Stimulated activated effector memory CD8-positive, alpha-beta T cell treated with anti-CD3 and anti-CD28 coated beads, Interleukin-12 subunit alpha, Interleukin-12 subunit beta, amount 100 ng/mL, for 72 hours (primary cell): ENCODE measurements at regions not wholly inside any gene's neighbourhood (a gene's known extent, or its start where the extent isn't known, plus 50 kb on each side); places are given as distances from the start of the nearest gene placed in this dataset.

Source experiments
- ATAC-seq: fragments of 150-1000 bp; cut with Tn5 transposase; 2 replicates; pipeline ENCODE4 v1.10.0; 2021
- DNase-seq, 2 donors: peaks; one replicate each; pipeline ENCODE4 v3.0.0; 2021 to 2022; ENCODE audit warnings: low spot score in 2 of 2
- H3K27ac Mint-ChIP-seq: one replicate; pipeline ENCODE4 v1.8.0; 2022; ENCODE audit warnings: mild to moderate bottlenecking, mixed read lengths
- H3K36me3 Mint-ChIP-seq: one replicate; pipeline ENCODE4 v1.8.0; 2022; ENCODE audit warnings: mild to moderate bottlenecking, mixed read lengths
- H3K4me1 Mint-ChIP-seq: one replicate; pipeline ENCODE4 v1.8.0; 2022; ENCODE audit warnings: mixed read lengths
- H3K4me3 Mint-ChIP-seq: one replicate; pipeline ENCODE4 v1.8.0; 2022; ENCODE audit warnings: mild to moderate bottlenecking, mixed read lengths
- H3K9me3 Mint-ChIP-seq: one replicate; pipeline ENCODE4 v1.8.0; 2022; ENCODE audit warnings: mixed read lengths

DNA sequence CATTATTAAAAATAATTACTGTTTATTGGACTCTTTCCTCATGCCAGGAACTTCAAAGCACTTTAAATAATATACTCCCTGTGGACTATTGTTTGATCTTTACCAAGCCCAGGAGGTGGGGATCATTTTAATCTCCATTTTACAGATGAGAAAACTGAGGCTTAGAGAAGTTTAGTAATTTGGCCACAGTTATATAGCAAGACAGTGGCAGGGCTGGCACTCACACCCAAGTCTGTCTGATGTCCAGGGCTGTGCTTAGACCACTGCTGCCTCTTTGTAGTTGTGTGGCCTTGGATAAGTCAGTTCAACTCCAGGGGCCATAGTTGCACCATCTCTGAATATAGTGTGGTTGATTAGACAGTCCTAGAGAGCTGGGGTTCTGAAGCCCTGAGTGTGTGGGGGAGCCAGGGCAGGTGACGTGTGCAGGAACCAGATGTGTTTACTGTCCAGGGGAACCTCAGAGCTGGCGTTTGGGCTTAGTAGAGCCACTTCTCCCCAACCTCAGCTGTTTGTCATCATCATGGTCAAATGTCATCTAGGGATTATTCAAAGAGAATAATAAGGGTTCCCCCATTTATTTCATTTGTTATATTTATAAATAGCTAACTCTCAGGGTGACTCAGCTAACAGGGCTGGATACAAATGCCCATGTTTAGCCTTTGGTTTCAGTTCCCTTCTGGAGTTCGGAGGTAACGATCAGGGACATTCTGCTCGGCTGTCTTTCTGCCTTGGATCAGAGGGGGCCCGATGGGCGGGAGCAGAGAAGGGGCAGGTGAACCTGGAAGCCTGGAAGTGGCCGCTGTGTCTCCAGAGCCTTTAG is 68.0 kb downstream of the BOLA3 start:
- Mint-ChIP-seq H3K36me3 (peaks cover 66% of the 10 kb centered on the region), H3K4me3 (no peak overlapping the region), H3K9me3 (no peaks in the 10 kb centered on the region), H3K4me1 (peaks cover 7% of the 10 kb centered on the region), H3K27ac (no peak overlapping the region)
- DNase-seq (no peak), ATAC-seq (no peak)

DNA sequence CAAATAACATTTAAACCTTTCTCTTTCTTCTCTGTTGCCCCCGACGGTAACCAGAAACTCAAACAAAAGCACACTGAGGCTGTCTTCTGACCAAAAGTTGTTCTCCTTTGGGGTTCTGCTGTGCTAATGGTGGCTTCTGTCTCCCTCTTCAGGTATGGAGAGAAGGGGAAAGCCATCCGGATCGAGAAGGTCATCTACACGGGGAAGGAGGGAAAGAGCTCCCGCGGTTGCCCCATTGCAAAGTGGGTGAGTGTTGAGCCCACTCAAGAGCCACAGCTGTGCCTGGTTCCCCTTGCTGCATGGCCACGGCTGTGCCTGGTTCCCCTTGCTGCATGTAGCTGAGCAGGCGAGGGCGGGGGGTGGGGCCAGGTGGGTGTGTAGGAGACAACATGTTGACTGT is 67.4 kb downstream of the BOLA3 start:
- DNase-seq (no peak), ATAC-seq (no peak)
- Mint-ChIP-seq H3K4me1 (peaks cover 7% of the 10 kb centered on the region), H3K9me3 (no peaks in the 10 kb centered on the region), H3K4me3 (no peak overlapping the region), H3K36me3 (peaks cover 66% of the 10 kb centered on the region), H3K27ac (no peak overlapping the region)

GRCh38 chr2:74081030-74081762 is 66.5 kb downstream of the BOLA3 start:
- H3K27ac Mint-ChIP-seq = peak overlapping the region; percentile 29
- DNase-seq (no peak), ATAC-seq (no peak)
- H3K36me3 Mint-ChIP-seq = peaks cover 66% of the 10 kb centered on the region
- H3K9me3 Mint-ChIP-seq = no peaks in the 10 kb centered on the region
- no peak overlapping the region for H3K4me3 Mint-ChIP-seq
- H3K4me1 Mint-ChIP-seq = peaks cover 7% of the 10 kb centered on the region

GRCh38 chr2:74081763-74082110 is 66.0 kb downstream of the BOLA3 start:
- no peak overlapping the region for H3K4me3 Mint-ChIP-seq
- ATAC-seq (no peak), DNase-seq (no peak)
- H3K4me1 Mint-ChIP-seq = peaks cover 7% of the 10 kb centered on the region
- no peaks in the 10 kb centered on the region for H3K9me3 Mint-ChIP-seq
- H3K27ac Mint-ChIP-seq = peak overlapping the region; percentile 50
- peaks cover 66% of the 10 kb centered on the region for H3K36me3 Mint-ChIP-seq

GRCh38 chr2:74083750-74084149 is 64.0 kb downstream of the BOLA3 start:
- Mint-ChIP-seq H3K4me1 (peaks cover 7% of the 10 kb centered on the region), H3K36me3 (peaks cover 83% of the 10 kb centered on the region), H3K9me3 (no peaks in the 10 kb centered on the region), H3K4me3 (no peak overlapping the region), H3K27ac (no peak overlapping the region)
- no peak for ATAC-seq
- no peak for DNase-seq
